NOMO-1 treated with DMSO at 0.1 percent for 48 hours (cell line): ENCODE measurements at regions not wholly inside any gene's neighbourhood (a gene's known extent, or its start where the extent isn't known, plus 50 kb on each side); places are given as distances from the start of the nearest gene placed in this dataset.
A peak's percentile ranks its signal among the peaks of the same experiment; 100 is the strongest.

Source experiments
- DNase-seq: peaks from one replicate; lab custom pipeline; 2025; ENCODE audit not compliant: unreplicated experiment; lab: John Stamatoyannopoulos, UW

- DNase-seq: no peak
Observed at GRCh38 chr1:157194731-157195520, 56.7 kb upstream of the ETV3 start.

DNA sequence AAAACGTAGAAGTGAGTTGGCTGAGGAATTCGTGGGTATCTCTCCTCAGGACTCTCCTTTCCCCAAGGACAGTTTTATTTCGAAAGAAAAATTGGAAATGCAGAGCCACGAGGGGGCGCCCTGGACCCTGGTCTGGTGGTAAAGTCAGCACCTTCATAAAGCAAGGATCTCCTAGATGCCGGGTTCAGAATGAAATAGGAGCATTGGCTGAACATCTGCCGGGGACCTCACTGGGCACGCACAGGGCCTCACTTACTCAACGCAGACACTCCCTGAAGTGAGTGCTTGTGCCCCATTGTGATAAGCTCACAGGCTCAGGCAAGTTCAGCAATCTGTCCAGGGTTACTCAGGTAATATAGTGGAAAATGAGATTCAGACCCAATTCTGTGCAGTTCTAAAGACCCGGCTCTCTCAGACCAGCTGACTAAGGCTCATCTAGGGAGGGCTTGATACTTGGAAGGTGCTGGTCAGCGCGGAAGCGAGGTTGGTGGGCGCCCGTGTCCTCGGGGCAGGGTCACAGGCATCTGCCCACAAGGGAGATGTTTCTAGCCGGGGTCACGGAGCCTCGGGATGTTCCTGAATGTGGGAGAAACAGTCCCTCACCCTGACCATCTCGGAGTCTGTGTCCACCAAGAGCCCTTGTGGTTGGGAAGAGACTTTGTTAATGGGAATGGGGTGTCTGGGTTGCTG, 55.7 kb upstream of the ETV3 start:
- peak; percentile 27 for DNase-seq

GRCh38 chr1:157193219-157193618, 55.0 kb upstream of the ETV3 start:
- DNase-seq: no peak

- no peak for DNase-seq
Observed at GRCh38 chr1:157189986-157190982, 52.1 kb upstream of the ETV3 start.

- no peak for DNase-seq
Observed at GRCh38 chr1:157189096-157189495, 50.9 kb upstream of the ETV3 start.
